Activated effector memory CD4-positive, alpha-beta T cell treated with anti-CD3 and anti-CD28 coated beads, Interleukin-2, amount 50 U/mL, for 16 hours (primary cell): ENCODE measurements at regions not wholly inside any gene's neighbourhood (a gene's known extent, or its start where the extent isn't known, plus 50 kb on each side); places are given as distances from the start of the nearest gene placed in this dataset.

Experiments used
- DNase-seq: peaks from one replicate; pipeline ENCODE4 v3.0.0-alpha.2; 2020

GRCh38 chr10:44196008-44196320, 188.9 kb downstream of the CXCL12 start:
- no peak for DNase-seq

GRCh38 chr10:44195112-44196007, 189.5 kb downstream of the CXCL12 start:
- DNase-seq: no peak

GRCh38 chr10:44194435-44194834, 190.5 kb downstream of the CXCL12 start:
- no peak for DNase-seq

- no peak for DNase-seq
Measured at GRCh38 chr10:44193567-44194220, 191.2 kb downstream of the CXCL12 start.

GRCh38 chr10:44193166-44193565, 191.7 kb downstream of the CXCL12 start:
- no peak for DNase-seq

- no peak for DNase-seq
Measured at GRCh38 chr10:44192435-44192834, 192.5 kb downstream of the CXCL12 start.

GRCh38 chr10:44190541-44190940, 194.4 kb downstream of the CXCL12 start:
- DNase-seq: no peak

GRCh38 chr10:44186821-44187220, 198.1 kb downstream of the CXCL12 start:
- DNase-seq: no peak

- DNase-seq: no peak
Measured at GRCh38 chr10:44186150-44186549, 198.7 kb downstream of the CXCL12 start.

GRCh38 chr10:44185315-44185666, 199.6 kb downstream of the CXCL12 start:
- no peak for DNase-seq

- no peak for DNase-seq
Measured at GRCh38 chr10:44184633-44185314, 200.1 kb downstream of the CXCL12 start.

- DNase-seq: no peak
Measured at GRCh38 chr10:44183667-44184632, 200.9 kb downstream of the CXCL12 start.

- no peak for DNase-seq
Measured at GRCh38 chr10:44182909-44183308, 202.0 kb downstream of the CXCL12 start.

- no peak for DNase-seq
Measured at GRCh38 chr10:44180321-44181168, 204.4 kb downstream of the CXCL12 start.

- DNase-seq: no peak
Measured at GRCh38 chr10:44178856-44179255, 206.0 kb downstream of the CXCL12 start.

- DNase-seq: no peak
Measured at GRCh38 chr10:44178281-44178680, 206.6 kb downstream of the CXCL12 start.

GRCh38 chr10:44177610-44178009, 207.3 kb downstream of the CXCL12 start:
- DNase-seq: no peak

- DNase-seq: no peak
Measured at GRCh38 chr10:44176311-44176710, 208.6 kb downstream of the CXCL12 start.

- DNase-seq: no peak
Measured at GRCh38 chr10:44173608-44173894, 211.3 kb downstream of the CXCL12 start.

GRCh38 chr10:44172883-44173607, 211.9 kb downstream of the CXCL12 start:
- DNase-seq: no peak

GRCh38 chr10:44171765-44172164, 213.1 kb downstream of the CXCL12 start:
- DNase-seq: no peak
